Vagina (tissue), 2 donors: ENCODE measurements at regions not wholly inside any gene's neighbourhood (a gene's known extent, or its start where the extent isn't known, plus 50 kb on each side); places are given as distances from the start of the nearest gene placed in this dataset.

ENCODE experiments used
- CTCF ChIP-seq, 3 experiments: fragments of 450-650 bp in 2 of 3; fragments of 200-600 bp in 1 of 3; sonication (generic) in 1 of 3; IDR thresholded peaks; one replicate each; pipeline ENCODE4 v1.5.1; 2017 to 2019; ENCODE audit warnings: antibody characterized with exemption in 3 of 3, mild to moderate bottlenecking in 2 of 3, moderate library complexity in 2 of 3
- POLR2A ChIP-seq, 2 donors: fragments of 450-650 bp; IDR thresholded peaks; one replicate each; pipeline ENCODE4 v1.6.1; 2017; ENCODE audit warnings: antibody characterized with exemption in 2 of 2, mild to moderate bottlenecking in 2 of 2, moderate library complexity in 2 of 2

GRCh38 chr10:78351809-78352208 lies 318.1 kb downstream of the RPS24 start:
- no peak for TF ChIP-seq CTCF (IDR thresholded peaks at IDR 0.05)
- no peak for TF ChIP-seq POLR2A (IDR thresholded peaks at IDR 0.05)
